Fibroblast of mammary gland (primary cell): ENCODE measurements at regions not wholly inside any gene's neighbourhood (a gene's known extent, or its start where the extent isn't known, plus 50 kb on each side); places are given as distances from the start of the nearest gene placed in this dataset.
"Not testable (repeated sequence)": the region's sequence is repeated elsewhere in the genome, so short reads cannot be mapped to it uniquely, and the experiment has no call there.

Source experiments
- DNase-seq: peaks from one replicate; pipeline ENCODE4 v3.0.0-alpha.2; 2010; ENCODE audit warnings: low read depth
- H3K4me3 ChIP-seq: 2 replicates; pipeline ENCODE4 v1.5.1; 2011; ENCODE audit warnings: low read depth, mild to moderate bottlenecking, low read length, moderate library complexity; ENCODE audit not compliant: control insufficient read depth
- TF ChIP-seq, protein P1 (sequence below): conservative IDR thresholded peaks from 2 replicates; pipeline ENCODE4 v1.5.1; 2011; ENCODE audit warnings: low read depth, low read length, inconsistent platforms; ENCODE audit not compliant: control insufficient read depth, insufficient read depth

DNA sequence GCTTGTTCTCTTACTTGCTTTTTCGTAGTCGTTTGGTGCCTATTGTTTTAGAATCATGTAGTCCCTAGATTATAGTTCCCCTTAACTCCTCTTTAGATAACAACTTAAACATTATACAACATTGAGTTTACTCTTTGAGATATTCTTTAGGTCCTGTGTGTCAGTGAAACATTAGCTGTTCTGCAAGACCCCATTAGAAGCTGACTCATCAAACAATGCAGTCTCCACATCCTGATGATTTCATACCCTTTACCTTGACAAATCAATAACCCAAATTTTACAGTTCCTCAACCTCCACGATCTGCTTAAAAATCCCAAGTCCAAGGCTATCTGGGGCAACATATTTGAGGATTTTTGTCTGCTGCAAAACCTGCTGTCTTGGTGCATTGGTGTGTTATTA, 582.9 kb downstream of the NSUN3 start:
- TF ChIP-seq, protein P1, sequence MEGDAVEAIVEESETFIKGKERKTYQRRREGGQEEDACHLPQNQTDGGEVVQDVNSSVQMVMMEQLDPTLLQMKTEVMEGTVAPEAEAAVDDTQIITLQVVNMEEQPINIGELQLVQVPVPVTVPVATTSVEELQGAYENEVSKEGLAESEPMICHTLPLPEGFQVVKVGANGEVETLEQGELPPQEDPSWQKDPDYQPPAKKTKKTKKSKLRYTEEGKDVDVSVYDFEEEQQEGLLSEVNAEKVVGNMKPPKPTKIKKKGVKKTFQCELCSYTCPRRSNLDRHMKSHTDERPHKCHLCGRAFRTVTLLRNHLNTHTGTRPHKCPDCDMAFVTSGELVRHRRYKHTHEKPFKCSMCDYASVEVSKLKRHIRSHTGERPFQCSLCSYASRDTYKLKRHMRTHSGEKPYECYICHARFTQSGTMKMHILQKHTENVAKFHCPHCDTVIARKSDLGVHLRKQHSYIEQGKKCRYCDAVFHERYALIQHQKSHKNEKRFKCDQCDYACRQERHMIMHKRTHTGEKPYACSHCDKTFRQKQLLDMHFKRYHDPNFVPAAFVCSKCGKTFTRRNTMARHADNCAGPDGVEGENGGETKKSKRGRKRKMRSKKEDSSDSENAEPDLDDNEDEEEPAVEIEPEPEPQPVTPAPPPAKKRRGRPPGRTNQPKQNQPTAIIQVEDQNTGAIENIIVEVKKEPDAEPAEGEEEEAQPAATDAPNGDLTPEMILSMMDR: no peak
- no peak overlapping the region for H3K4me3 ChIP-seq
- no peak for DNase-seq

DNA sequence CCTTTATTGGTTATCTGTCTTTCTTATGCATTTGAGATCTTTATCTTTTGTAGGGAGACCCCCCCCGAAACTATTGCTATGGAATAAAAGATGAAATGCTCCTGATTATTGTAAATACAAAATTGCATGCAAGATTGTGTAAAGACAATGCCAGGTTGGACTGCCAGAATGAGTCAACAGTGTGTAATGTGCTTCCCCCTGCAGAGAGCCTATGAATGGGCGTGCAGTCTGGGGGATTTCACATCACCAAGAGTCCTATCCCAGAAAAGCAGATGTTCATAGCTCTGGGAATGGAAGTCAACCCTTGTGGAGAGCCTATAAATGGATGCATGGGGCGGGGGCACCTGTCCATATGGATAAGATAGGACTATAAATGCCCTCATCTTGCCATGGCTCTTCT, 584.3 kb downstream of the NSUN3 start:
- TF ChIP-seq, protein P1: no peak
- DNase-seq: no peak
- H3K4me3 ChIP-seq: no peak overlapping the region

DNA sequence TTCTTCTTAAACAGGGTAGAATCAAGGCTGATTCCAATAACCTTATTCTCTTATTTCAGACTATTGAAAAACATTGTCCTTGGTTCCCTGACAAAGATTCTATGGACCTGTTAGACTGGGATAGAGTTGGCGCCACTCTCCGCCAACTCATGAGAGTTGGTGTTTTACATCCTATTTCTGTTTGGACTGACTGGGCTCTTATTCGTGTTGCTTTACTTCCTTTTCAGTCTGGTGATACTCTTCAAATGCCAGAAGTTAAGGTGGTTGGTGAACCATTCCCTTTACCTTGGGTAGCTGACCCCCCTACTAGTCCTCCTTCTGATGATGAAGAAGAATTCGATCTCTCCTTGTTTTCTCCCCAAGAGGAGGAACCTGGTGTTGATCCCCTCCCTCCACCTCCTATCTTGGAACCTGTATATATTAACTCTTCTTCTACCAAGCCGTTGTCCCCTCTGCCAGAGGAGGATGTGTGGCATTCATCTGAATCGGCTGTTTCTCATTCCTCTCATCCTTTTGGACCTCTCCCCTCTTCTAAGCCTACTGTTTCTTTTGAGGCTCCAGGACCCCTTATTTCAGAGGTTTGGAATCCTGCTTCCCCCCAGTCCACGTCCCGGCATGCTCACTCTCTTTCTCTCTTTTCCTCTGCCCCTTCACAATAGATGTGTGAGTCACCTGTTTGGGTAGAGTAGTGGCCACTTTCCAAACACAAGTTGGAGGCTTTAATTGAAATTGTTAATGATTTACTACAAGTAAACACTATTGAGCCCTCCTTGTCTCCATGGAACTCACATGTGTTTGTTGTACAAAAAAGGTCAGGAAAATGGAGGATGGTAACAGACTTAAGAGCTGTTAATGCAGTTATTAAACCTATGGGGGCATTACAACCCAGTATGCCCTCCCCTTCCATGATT, 585.7 kb downstream of the NSUN3 start:
- not testable (repeated sequence) for H3K4me3 ChIP-seq, DNase-seq

DNA sequence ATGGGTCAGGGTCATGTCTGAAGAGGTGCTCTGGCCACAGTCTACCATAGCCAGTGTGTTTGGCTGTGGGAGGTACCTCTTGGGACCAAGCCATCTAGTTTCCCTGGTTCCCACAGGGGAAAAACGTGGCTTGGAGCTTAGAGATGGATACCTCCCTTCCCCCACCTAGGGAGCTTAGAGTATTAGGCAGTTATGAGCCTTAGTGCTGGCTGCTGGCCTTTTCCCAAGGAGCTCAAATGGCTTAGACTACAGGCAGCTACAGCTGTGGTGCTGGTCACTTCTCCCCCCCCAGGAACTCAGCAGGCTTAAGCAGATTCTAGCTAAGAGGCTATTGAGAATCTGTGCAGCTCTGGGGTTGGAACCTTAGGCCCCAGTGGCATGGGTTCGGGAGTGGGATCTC, 591.2 kb downstream of the NSUN3 start:
- TF ChIP-seq, protein P1: no peak
- H3K4me3 ChIP-seq: no peak overlapping the region
- DNase-seq: no peak

DNA sequence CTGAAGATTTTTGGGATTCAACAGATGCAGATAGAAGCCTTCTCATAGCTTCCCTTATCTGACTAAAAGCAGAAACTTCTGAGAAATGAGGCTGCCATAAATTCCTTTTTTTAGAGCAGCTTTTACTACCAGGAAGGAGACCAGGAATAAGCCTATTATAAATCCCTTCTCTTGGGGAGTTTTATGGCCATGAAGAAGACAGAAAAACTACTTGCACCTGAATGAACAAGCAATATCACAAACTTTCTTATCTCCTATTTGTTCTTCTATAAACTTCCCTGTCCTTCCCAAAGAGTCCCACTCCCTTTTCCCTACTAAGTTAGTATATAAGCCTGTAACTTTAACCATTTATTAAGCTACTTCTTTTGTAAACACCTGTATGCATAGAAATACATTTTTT, 603.1 kb downstream of the NSUN3 start:
- TF ChIP-seq, protein P1: no peak
- DNase-seq: no peak
- H3K4me3 ChIP-seq: no peak overlapping the region

DNA sequence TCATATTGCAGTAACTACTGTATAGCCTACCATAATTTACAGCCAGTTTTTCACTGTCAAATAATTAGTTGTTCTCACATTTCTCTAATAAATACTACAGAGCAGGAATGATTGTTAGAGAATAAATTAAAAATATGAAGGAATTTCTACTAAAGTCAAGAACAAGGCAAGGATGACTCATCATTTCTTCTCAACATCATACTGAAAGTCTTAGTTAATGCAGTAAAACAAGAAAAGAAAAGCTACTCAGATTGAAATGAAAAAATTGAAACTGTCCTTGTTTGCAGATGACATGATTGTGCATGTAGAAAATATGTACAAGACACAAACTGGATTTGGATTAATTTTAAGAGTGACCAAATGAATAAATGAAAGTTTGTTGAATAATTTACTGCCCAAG, 608.2 kb downstream of the NSUN3 start:
- no peak overlapping the region for H3K4me3 ChIP-seq
- no peak for DNase-seq
- TF ChIP-seq, protein P1: no peak

DNA sequence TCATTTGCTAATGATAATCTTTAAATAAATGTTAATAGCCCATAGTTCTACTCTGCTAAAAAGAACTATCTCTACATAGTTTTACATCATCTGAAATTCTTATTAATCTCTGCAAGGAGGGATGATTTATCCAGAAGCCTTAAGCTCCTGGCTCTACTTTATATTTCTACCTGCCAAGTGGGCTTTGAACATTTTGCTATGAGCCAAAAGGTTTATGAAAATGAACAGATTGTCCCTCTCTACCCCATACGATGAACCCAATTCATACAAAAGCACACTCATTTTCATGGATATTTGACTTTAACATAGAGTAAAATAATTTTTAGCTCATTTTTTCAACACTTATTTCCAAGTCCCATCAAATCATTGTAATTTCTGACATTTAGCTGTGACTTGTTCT, 611.0 kb downstream of the NSUN3 start:
- TF ChIP-seq, protein P1: no peak
- no peak for DNase-seq
- H3K4me3 ChIP-seq: no peak overlapping the region
